ENCODE measurements at regions not wholly inside any gene's neighbourhood (a gene's known extent, or its start where the extent isn't known, plus 50 kb on each side); places are given as distances from the start of the nearest gene placed in this dataset.

- no peak for DNase-seq (ENCODE audit: low spot score)
These were observed 1401.2 kb upstream of the CELF4 start for GRCh38 chr18:38966841-38967240.

- no peak for DNase-seq (ENCODE audit: low spot score)
These were observed 1398.5 kb upstream of the CELF4 start for GRCh38 chr18:38963943-38964660.

DNA sequence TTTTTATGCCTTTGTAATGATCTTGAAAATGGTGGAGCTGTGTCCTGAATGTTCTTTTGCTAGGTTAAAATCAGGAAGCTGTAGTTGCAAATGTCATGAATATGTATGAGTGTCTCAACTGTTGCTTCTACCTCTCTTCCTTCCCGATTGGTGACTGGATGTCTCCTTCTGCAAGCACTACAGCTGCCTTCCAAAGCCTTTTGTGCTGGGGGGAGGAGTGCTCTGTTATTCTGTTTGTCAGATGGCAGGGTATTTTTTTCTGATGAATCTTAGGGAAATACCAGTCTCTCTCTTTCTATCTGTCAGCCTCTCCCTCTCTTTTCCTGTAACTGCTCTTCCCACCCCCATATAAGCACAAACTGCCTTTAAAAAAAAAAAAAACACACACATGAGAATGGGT, 1396.3 kb upstream of the CELF4 start:
- no peak for DNase-seq (ENCODE audit: low spot score)

DNA sequence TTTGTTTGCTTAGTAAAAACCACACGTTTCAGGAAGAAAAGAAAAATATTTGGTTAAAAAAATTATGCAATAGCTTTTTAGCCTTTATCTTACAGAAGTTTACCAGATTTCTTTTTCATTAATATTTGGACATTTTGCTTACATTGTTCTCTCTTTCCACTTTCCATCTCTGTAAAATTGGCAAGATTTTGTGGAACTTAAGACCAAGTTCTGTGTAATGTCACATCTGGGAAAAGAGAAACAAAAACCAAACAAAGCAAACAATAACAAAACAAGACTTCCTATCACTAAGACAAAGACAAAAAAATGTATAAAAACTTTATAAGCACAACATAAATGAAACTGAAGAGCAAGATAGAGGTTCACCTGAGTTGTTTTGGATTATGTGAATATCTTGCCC, 1392.1 kb upstream of the CELF4 start:
- no peak for DNase-seq (ENCODE audit: low spot score)

DNA sequence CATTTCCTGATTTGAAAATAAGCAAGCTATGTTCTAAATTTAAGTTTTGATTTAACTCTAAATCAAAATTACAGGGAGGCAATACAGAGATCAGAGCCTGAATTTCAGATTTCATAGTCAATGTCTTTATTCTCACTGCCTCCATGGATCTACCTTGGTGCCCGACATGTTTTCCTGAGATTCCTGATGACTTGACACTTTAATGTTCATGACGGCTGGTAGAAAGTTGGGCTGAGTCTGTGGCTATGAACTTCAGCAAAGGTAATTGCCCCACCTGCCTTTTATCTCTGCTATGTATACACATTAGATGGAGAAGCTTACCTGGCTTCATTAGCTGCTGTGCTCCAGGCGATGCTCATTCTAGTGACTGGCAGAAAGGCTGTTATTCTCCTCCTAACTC, 1390.5 kb upstream of the CELF4 start:
- no peak for DNase-seq (ENCODE audit: low spot score)

DNA sequence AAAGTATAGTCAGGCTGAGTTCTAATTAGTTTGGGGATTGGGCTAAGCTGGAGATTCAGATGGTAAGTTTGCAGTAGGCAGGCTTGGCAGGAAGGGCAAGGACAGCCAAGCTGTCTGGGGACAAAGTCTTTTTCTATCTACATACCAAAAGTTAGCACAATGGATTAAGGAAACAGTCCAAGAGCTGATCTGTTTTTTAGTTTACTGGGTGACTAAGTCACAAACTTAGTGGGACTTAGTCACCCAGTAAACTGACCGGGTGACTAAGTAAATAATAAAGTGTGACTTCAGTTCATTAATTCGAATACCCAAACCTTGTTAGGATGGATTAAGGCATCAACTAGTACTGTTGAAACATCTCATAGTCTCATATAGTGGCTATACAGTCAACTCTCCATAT, 1386.0 kb upstream of the CELF4 start:
- no peak for DNase-seq (ENCODE audit: low spot score)

DNA sequence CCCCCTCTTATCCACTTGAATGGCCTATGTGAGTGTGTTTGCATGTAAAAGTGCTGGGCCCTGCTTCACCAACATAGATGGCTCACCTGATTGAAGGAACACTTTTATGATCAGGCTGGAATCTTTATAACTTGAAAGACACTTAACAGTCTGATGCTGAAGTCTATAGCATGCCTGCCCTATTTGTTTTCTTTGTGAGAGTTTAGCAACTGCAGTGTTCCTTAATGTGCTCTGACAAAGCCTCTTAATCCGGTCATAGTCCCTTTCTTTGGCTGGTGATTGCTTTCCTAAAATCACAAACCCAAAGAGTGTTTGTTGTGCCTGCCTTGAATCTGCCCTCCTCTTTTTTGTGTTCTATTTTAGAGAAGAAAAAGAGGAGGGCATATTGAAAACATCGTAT, 1382.8 kb upstream of the CELF4 start:
- DNase-seq (ENCODE audit: low spot score), result no peak

DNA sequence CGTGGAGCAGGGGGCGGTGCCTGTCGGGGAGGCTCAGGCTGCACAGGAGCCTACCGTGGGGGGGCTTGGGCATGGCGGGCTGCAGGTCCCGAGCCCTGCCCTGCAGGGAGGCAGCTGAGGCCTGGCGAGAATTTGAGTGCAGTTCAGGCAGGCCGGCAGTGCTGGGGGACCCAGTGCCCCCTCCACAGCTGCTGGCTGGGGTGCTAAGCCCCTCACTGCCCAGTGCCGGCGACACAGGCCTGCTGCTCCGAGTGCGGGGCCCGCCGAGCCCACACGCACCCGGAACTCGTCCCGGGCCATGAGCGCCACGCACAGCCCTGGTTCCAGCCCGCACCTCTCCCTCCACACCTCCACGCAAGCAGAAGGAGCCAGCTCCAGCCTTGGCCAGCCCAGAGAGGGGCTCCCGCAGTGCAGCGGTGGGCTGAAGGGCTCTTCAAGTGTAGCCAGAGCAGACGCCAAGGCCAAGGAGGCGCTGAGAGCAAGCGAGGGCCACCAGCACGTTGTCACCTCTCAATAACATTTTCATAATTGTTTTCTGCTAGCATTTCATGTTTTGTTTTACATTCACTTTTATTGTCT, 1378.9 kb upstream of the CELF4 start:
- DNase-seq (ENCODE audit: low spot score), result no peak

- DNase-seq (ENCODE audit: low spot score), result no peak
These were observed 1376.3 kb upstream of the CELF4 start for GRCh38 chr18:38941711-38942561.

DNA sequence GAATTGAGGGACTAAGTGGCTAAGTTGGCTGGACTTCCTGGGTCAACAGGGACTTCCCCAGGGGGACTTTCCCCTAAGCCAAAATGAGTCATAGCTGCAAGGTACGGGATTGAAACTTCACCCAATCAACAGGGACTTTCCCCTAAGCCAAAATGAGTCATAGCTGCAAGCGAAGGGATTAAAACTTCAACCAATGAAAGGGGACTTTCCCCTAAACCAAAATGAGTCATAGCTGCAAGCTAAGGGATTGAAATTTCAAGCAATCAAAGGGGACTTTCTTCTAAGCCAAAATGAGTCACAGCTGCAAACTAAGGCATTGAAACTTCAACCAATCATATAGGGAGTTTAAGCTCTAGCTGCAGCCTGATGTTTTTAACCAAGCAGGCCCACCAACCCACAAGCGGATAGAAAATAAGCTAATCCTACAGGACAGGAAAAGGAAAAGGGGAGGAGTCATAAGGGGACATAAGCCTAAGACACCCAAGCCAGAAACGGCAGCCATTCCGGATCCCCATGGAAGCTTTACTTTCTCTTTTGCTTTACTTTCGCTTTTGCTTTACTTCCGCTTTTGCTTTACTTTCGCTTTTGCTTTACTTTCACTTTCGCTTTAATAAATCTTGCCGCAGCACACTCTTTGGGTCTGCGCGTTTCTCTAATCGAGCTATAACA, 1375.4 kb upstream of the CELF4 start:
- peak; percentile 13 for DNase-seq (ENCODE audit: low spot score)

DNA sequence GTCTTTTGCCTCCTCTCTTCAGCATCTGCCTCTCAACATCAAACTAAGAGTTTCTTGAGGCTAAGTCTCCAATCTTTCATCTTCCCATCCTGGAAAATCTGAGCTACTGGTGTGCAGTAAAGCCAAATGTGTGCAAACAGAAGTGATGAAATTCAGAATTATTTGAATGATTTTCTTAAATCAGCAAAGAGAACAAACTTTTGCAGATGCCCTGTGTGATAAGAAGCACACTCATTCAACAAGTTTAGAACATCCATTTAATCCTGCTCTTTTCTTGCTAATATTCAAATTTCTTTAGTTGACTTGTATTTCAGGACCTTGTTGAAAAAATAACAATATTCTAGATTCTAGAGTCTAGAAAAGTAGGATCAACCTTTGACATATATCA, 1374.9 kb upstream of the CELF4 start:
- DNase-seq (ENCODE audit: low spot score), result no peak

- DNase-seq (ENCODE audit: low spot score), result no peak
These were observed 1368.4 kb upstream of the CELF4 start for GRCh38 chr18:38933910-38934510.

- no peak for DNase-seq (ENCODE audit: low spot score)
These were observed 1367.7 kb upstream of the CELF4 start for GRCh38 chr18:38933322-38933721.

- DNase-seq (ENCODE audit: low spot score), result no peak
These were observed 1367.2 kb upstream of the CELF4 start for GRCh38 chr18:38932752-38933151.

DNA sequence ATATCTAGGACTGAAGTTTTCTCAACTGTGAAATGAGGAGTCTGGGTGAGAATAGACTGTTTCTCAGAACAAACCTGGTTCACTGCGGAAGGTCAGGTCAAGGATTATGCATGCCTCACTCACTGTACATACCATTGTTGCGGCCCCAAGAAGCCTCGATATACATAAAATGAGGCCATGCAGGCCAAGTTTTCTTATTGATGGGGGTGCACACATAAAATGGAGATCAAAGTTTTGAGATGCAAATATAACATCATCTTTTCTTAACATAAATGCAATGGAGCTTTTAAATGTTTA, 1366.1 kb upstream of the CELF4 start:
- DNase-seq (ENCODE audit: low spot score), result no peak

GRCh38 chr18:38930881-38931753, 1365.5 kb upstream of the CELF4 start:
- DNase-seq (ENCODE audit: low spot score), result no peak

DNA sequence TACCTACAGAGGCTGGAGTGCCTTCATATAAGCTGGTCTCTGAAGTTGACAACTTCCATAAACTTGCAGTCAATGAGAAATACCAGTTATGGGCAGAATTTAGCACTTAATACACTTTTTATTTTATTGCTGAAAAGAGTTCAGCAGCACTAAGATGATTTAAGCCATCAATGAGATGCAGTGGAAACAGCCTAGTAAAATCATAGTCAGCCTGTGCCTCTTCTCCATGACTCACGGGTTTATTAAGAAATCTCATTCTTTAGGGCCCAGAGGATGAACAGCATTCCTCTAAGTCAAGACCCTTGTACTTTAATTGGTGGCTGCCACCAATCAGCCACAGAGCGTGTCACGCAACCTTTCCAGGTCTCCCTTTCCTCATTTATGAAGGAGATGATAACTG, 1357.9 kb upstream of the CELF4 start:
- DNase-seq (ENCODE audit: low spot score), result no peak

DNA sequence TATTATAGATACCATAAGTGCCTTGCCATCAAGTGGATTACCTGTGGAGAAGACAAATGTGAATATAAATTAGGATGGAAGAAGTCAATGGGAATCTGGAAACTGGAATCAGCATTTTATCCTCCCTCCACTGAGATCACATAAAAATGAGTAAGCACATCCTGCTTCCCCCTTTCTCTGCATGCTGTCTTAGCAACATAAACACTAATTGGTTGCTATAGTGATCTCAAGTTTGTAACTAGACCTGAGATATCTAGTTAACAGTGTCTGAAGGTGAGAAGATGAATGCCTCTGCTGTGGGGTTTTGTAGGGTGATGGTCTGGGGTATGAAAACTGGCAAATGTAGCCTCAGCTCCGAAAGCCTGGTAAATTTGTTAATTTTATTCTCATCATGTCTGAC, 1357.5 kb upstream of the CELF4 start:
- DNase-seq (ENCODE audit: low spot score), result no peak

GRCh38 chr18:38909972-38910371, 1344.4 kb upstream of the CELF4 start:
- DNase-seq (ENCODE audit: low spot score), result no peak

GRCh38 chr18:38902796-38903195, 1337.2 kb upstream of the CELF4 start:
- DNase-seq (ENCODE audit: low spot score), result no peak

- DNase-seq (ENCODE audit: low spot score), result no peak
These were observed 1334.8 kb upstream of the CELF4 start for GRCh38 chr18:38900445-38900844.

GRCh38 chr18:38900031-38900430, 1334.4 kb upstream of the CELF4 start:
- no peak for DNase-seq (ENCODE audit: low spot score)

Data from HuH-7.5 (cell line).